RCC 7860 (cell line): ENCODE measurements at regions not wholly inside any gene's neighbourhood (a gene's known extent, or its start where the extent isn't known, plus 50 kb on each side); places are given as distances from the start of the nearest gene placed in this dataset.
A peak's percentile ranks its signal among the peaks of the same experiment; 100 is the strongest.
"Not testable (repeated sequence)": the region's sequence is repeated elsewhere in the genome, so short reads cannot be mapped to it uniquely, and the experiment has no call there.

Source experiments
- DNase-seq: peaks from one replicate; pipeline ENCODE4 v3.0.0-alpha.2; 2015; ENCODE audit warnings: low spot score
- FAIRE-seq: peaks from 2 replicates; lab custom pipeline; 2012; peaks lifted over from hg19 to GRCh38; lab: Jason Lieb, UNC

- no peak for FAIRE-seq
- no peak for DNase-seq
Measured at GRCh38 chr2:182594286-182594685, 121.8 kb upstream of the DNAJC10 start.

GRCh38 chr2:182595650-182596049 lies 120.4 kb upstream of the DNAJC10 start:
- DNase-seq (no peak), FAIRE-seq (no peak)

GRCh38 chr2:182597570-182598295 lies 118.3 kb upstream of the DNAJC10 start:
- FAIRE-seq (no peak), DNase-seq (no peak)

- FAIRE-seq (no peak), DNase-seq (no peak)
Measured at GRCh38 chr2:182598626-182599025, 117.4 kb upstream of the DNAJC10 start.

- DNase-seq, result no peak
- no peak for FAIRE-seq
Measured at GRCh38 chr2:182605166-182605565, 110.9 kb upstream of the DNAJC10 start.

GRCh38 chr2:182606728-182607681 lies 109.1 kb upstream of the DNAJC10 start:
- FAIRE-seq (no peak), DNase-seq (no peak)

GRCh38 chr2:182608181-182608845 lies 107.7 kb upstream of the DNAJC10 start:
- FAIRE-seq (no peak), DNase-seq (no peak)

GRCh38 chr2:182609005-182609404 lies 107.1 kb upstream of the DNAJC10 start:
- not testable (repeated sequence) for FAIRE-seq, DNase-seq

- FAIRE-seq (no peak), DNase-seq (no peak)
Measured at GRCh38 chr2:182610231-182610630, 105.8 kb upstream of the DNAJC10 start.

GRCh38 chr2:182611009-182611408 lies 105.0 kb upstream of the DNAJC10 start:
- FAIRE-seq (no peak), DNase-seq (no peak)

- DNase-seq (no peak), FAIRE-seq (no peak)
Measured at GRCh38 chr2:182615036-182615435, 101.0 kb upstream of the DNAJC10 start.

- peak; percentile 83 for FAIRE-seq
- DNase-seq, result peak; percentile 80
Measured at GRCh38 chr2:182616471-182617393, 99.3 kb upstream of the DNAJC10 start.

GRCh38 chr2:182618672-182619079 lies 97.4 kb upstream of the DNAJC10 start:
- FAIRE-seq, result no peak
- no peak for DNase-seq

GRCh38 chr2:182619276-182619675 lies 96.8 kb upstream of the DNAJC10 start:
- FAIRE-seq (no peak), DNase-seq (no peak)

- DNase-seq, result no peak
- no peak for FAIRE-seq
Measured at GRCh38 chr2:182621191-182621590, 94.9 kb upstream of the DNAJC10 start.

- FAIRE-seq (no peak), DNase-seq (no peak)
Measured at GRCh38 chr2:182621810-182622209, 94.2 kb upstream of the DNAJC10 start.

GRCh38 chr2:182622231-182622630 lies 93.8 kb upstream of the DNAJC10 start:
- DNase-seq (no peak), FAIRE-seq (no peak)

- FAIRE-seq (no peak), DNase-seq (no peak)
Measured at GRCh38 chr2:182625814-182626213, 90.2 kb upstream of the DNAJC10 start.

- no peak for DNase-seq
Measured at GRCh38 chr2:182628916-182629315, 87.1 kb upstream of the DNAJC10 start.

GRCh38 chr2:182630207-182630606 lies 85.8 kb upstream of the DNAJC10 start:
- DNase-seq (no peak), FAIRE-seq (no peak)

More at GRCh38 chr2:182628916-182629315, 87.1 kb upstream of the DNAJC10 start:
- FAIRE-seq, result no peak
